Kidney (tissue), 13 donors: ENCODE measurements at regions not wholly inside any gene's neighbourhood (a gene's known extent, or its start where the extent isn't known, plus 50 kb on each side); places are given as distances from the start of the nearest gene placed in this dataset.
A peak's percentile ranks its signal among the peaks of the same experiment; 100 is the strongest.

Experiments
- DNase-seq, 5 donors: peaks; one replicate each; pipeline ENCODE4 v3.0.0-alpha.2; 2013 to 2020
- FAIRE-seq: peaks from 2 replicates; lab custom pipeline; 2012; peaks lifted over from hg19 to GRCh38; lab: Jason Lieb, UNC
- H3K27ac ChIP-seq, 2 donors: one replicate each; pipeline ENCODE4 v1.7.0; 2013; ENCODE audit warnings: low read depth in 2 of 2, low read length in 2 of 2, inconsistent platforms in 1 of 2
- H3K27me3 ChIP-seq: one replicate; pipeline ENCODE4 v1.7.1; 2013; ENCODE audit warnings: low read length, inconsistent platforms; ENCODE audit not compliant: control insufficient read depth, insufficient read depth
- H3K36me3 ChIP-seq, 3 donors: one replicate each; pipeline versions ENCODE4 v1.7.0 to v1.7.1; 2013; ENCODE audit warnings: low read length in 3 of 3, control low read depth in 1 of 3, inconsistent platforms in 1 of 3; ENCODE audit not compliant: insufficient read depth in 3 of 3, control insufficient read depth in 2 of 3
- H3K4me1 ChIP-seq, 3 donors: one replicate each; pipeline versions ENCODE4 v1.7.0 to v1.7.1; 2013; ENCODE audit warnings: low read length in 3 of 3, inconsistent platforms in 1 of 3, low read depth in 1 of 3; ENCODE audit not compliant: control insufficient read depth in 2 of 3, insufficient read depth in 2 of 3
- H3K4me3 ChIP-seq, 3 donors: one replicate each; pipeline versions ENCODE4 v1.7.0 to v1.8.1; 2013; ENCODE audit warnings: low read length in 3 of 3, control low read depth in 1 of 3, inconsistent platforms in 1 of 3
- H3K9ac ChIP-seq, 3 donors: one replicate each; pipeline versions ENCODE4 v1.7.0 to v1.7.1; 2013; ENCODE audit warnings: low read length in 3 of 3, control low read depth in 1 of 3, inconsistent platforms in 1 of 3
- H3K9me3 ChIP-seq, 3 donors: one replicate each; pipeline versions ENCODE4 v1.7.0 to v1.7.1; 2013; ENCODE audit warnings: low read length in 3 of 3, control low read depth in 1 of 3, inconsistent platforms in 1 of 3; ENCODE audit not compliant: control insufficient read depth in 2 of 3, insufficient read depth in 1 of 3
- CTCF ChIP-seq: IDR thresholded peaks from 3 replicates; pipeline ENCODE4 v1.5.1; 2012; ENCODE audit warnings: mild to moderate bottlenecking, moderate library complexity, borderline replicate concordance; ENCODE audit not compliant: insufficient read depth; ENCODE audit errors: extremely low read depth
- intact Hi-C: fragments of 100-400 bp; cut with DNase I; formaldehyde crosslinking; loops from one replicate; pipeline ENCODE4 v1.11.1; 2022
- donor health status: control.
- donor health status: control.
- donor health status: control.
- donor health status: control.
- donor health status: control.
- donor health status: DM: yes; HTN: yes; CAD: no.
- donor health status: Normal renal cell carcinoma (clear cell type).

DNA sequence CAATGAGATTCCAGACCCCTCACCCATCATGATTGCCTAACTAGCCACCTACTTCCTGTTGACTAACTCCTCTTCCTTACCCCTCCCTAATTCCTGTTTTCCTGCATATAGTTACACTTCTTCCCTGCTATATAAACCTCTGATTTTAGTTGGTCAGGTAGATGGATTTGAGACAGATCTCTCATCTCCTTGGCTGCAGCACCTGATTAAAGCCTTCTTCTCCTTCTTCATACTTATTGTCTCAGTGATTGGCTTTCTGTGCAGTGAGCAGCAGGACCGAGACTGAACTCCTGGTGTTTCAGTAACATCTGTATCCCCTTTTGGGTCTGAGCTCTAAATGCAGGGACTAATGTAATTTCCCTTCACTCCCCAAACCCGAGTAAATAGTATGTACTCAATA is 51.7 kb upstream of the ATXN1 start:
- Histone ChIP-seq H3K4me3 (no peak overlapping the region), H3K9me3 (peaks cover 0 to 11% (median 0%) of the 10 kb centered on the region in 3 donors), H3K27ac (no peak overlapping the region), H3K9ac (no peak overlapping the region), H3K27me3 (no peaks in the 10 kb centered on the region), H3K4me1 (no peaks in the 10 kb centered on the region), H3K36me3 (no peaks in the 10 kb centered on the region)
- FAIRE-seq = no peak
- DNase-seq = no peak
- intact Hi-C loops = no loop called here
- no peak for TF ChIP-seq CTCF

GRCh38 chr6:16811277-16811979 is 50.2 kb upstream of the ATXN1 start:
- intact Hi-C loops = no loop called here
- H3K27me3 ChIP-seq = no peaks in the 10 kb centered on the region
- no peak overlapping the region for H3K27ac ChIP-seq
- TF ChIP-seq CTCF = no peak
- DNase-seq (no peak), FAIRE-seq (peak; percentile 56)
- no peaks in the 10 kb centered on the region for H3K36me3 ChIP-seq
- no peak overlapping the region for H3K9ac ChIP-seq
- no peak overlapping the region for H3K4me3 ChIP-seq
- H3K9me3 ChIP-seq = peaks cover 0 to 11% (median 0%) of the 10 kb centered on the region in 3 donors
- no peaks in the 10 kb centered on the region for H3K4me1 ChIP-seq
